Hippocampal formation (tissue), 2 donors: ENCODE measurements at regions not wholly inside any gene's neighbourhood (a gene's known extent, or its start where the extent isn't known, plus 50 kb on each side); places are given as distances from the start of the nearest gene placed in this dataset.

Source experiments
- DNase-seq, 2 donors: peaks; one replicate each; lab custom pipeline; 2025; lab: John Stamatoyannopoulos, UW

DNA sequence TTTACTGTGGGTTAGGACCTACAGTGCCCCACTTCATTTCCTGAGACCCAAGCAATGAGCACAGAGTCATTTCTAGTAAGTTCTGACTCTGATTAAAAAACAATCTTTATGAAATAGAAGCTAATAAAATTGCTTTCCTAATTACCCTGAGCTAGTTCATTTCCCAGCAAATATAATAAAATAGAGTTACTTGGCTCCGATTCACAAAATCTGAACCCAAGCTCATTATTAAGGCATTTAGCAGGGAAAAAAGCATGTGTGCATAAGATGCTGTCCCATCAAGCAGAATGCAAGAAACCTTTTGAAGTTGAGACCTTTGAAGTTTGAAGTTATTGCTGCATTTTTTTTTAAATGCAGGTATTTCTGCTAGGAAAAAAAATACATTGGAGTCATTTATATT lies 629.1 kb downstream of the BCL11A start:
- no peak for DNase-seq

GRCh38 chr2:59922450-59922849 lies 631.0 kb downstream of the BCL11A start:
- DNase-seq, result no peak

GRCh38 chr2:59921743-59922142 lies 631.7 kb downstream of the BCL11A start:
- no peak for DNase-seq

DNA sequence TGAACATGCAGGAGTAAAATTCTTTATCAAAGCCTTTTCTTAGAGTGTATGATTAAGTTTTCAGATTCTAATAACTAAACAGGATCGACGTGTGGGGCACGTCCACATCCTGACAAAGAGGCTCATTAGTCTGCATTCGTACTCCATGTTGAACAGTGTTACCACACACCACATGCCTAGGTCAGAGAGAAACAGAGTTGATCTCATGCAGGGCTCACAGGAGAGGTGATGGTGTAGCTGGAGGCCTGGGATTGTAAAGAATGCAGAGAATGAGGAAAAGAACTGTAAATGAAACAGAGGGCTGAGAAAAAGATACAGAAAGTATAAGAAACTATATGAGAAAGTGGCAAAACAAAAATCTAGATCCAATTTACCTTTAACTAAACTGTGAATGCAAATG lies 632.5 kb downstream of the BCL11A start:
- DNase-seq, result no peak

- DNase-seq, result no peak
These were observed 633.1 kb downstream of the BCL11A start for GRCh38 chr2:59920307-59920706.

- no peak for DNase-seq
These were observed 633.9 kb downstream of the BCL11A start for GRCh38 chr2:59919579-59919978.

DNA sequence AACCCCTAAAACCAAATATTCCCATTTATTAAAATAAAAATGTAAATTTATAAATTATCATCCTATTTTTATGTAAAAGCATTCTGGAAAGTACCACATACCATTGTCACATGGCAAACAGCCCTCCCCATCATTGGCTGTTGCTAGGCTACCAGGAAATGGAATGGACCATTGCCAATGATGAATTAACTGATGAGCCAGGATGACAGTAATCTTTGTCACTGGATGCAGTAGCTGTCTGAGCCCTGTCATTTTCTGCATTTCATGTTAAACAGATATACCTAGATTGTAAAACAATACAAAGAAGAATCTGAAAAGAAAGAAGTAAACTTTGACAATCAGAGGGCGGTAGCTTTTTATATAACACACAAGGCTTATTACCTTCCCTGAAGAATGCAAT lies 641.4 kb downstream of the BCL11A start:
- no peak for DNase-seq

- DNase-seq, result no peak
These were observed 643.3 kb downstream of the BCL11A start for GRCh38 chr2:59910166-59910565.

- DNase-seq, result no peak
These were observed 644.3 kb downstream of the BCL11A start for GRCh38 chr2:59909147-59909546.

- DNase-seq, result no peak
These were observed 647.7 kb downstream of the BCL11A start for GRCh38 chr2:59905731-59906130.

DNA sequence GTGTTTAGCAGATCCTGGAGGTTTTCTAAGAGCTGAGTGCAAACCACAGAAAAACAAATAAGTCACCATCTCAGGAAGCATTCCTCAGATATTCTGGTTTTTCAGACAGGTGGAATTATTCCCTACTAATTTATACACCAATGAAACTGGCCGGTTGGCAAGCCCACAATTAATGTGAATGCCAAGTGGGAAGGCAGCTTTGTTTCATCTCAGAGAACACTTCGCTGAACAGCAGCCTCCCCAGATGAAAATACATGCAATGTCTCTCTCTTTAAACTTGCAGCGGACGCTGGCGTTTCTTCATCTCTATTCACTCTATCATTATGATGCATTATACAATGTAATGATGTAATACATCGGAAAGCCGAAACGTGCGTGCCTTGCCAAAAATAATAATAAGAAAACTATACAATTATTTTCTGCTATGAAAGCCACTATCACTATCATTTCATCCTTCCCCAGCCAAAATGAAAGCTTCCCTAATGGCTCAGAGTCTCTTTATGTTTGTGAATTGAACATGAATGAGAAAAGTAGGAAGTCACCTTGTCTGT lies 649.4 kb downstream of the BCL11A start:
- DNase-seq, result no peak

- DNase-seq, result no peak
These were observed 652.6 kb downstream of the BCL11A start for GRCh38 chr2:59900728-59901452.

- no peak for DNase-seq
These were observed 653.8 kb downstream of the BCL11A start for GRCh38 chr2:59899692-59900091.

DNA sequence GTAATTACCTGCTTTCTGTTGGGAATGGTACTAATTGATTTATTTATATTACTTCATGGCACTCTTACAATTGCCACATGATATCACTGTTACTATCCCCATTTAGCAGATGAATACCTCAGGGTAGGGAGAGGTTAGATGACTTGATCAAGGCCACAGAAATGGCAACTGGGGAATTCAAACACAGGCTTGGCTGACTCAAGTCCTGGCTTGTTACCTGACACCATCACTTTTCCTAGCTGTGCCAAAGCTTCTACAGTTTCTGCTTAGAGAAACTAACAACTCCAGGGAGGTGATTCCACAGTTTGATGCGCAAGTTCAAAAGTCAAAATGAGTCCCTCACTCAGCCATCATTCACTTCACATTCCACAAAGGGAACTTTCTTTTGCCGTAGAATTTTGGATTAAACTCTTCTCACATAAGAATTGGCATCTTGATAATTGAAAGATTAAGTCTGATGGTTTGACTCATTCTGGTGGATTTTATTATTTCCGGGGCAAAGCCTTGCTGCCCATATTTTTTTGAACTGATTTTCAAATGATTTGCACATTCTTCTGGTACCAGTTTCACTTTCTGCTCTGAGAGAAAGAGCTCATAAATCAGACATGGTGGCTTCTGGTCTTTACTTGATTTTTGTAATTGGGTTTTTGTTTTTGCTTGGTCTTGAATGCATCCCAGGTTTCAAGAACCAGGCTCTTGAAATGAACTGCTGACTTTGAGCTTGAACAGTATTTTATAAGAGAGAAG lies 656.8 kb downstream of the BCL11A start:
- DNase-seq, result no peak

- DNase-seq, result no peak
These were observed 659.8 kb downstream of the BCL11A start for GRCh38 chr2:59893612-59894011.

GRCh38 chr2:59892398-59892797 lies 661.1 kb downstream of the BCL11A start:
- DNase-seq, result no peak

GRCh38 chr2:59889305-59889704 lies 664.1 kb downstream of the BCL11A start:
- no peak for DNase-seq

- no peak for DNase-seq
These were observed 664.7 kb downstream of the BCL11A start for GRCh38 chr2:59888706-59889105.

DNA sequence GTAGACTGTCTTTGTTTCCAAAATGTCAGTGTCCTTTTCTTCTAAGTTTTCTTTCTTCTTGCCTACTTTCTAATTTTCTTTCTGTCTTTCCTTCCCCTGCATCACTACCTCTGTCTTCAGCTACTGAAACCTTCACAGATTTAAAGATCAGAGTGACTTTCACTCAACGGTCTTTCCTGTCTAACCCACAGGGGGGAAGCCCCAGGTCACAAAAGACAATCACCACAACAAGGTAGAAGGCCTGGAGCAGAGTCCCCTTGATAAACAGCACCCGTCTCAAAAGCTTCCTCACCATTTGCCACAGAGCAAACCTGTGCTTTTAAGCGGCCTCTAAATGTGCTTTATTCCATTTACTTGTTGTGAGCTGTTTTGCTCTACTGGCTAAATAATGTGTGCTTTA lies 665.4 kb downstream of the BCL11A start:
- no peak for DNase-seq

DNA sequence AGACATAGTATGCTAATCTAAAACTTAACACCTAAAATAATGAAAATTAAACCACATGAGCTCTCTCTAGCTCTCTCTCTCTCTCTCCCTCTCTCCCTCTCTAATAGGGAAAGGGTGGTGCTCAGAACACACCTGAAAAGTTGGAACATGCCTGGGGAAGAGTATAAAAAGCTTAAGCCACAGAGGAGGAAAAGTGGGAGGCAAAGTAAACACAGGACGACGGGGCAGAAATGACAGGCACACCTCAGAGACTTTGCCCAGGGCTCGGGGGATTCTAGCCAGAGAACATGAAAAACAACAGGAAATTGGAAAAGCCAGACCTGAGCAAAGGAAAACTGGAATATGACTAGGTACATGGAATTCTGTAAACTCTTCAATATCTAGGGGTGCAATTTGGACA lies 666.1 kb downstream of the BCL11A start:
- no peak for DNase-seq

- no peak for DNase-seq
These were observed 666.7 kb downstream of the BCL11A start for GRCh38 chr2:59886759-59887158.

DNA sequence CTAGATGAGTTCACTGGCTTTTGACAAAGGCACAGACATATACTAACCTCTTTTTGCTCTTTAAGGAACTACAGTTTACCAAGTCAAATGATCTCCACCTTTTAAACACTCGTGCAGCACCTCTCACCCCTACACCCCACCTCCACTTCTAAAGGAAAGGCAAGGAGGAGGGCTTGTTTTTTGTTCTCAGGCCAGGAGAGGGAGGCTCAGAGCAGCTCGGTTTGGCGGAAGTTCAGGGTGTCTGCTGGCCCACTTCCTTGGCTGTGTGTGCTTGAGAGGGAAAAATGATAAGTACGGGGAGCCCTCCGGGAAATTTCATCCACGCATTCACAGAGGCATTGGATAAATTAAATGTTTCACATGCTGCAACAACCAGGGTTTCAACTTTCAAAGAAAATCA lies 667.9 kb downstream of the BCL11A start:
- no peak for DNase-seq

DNA sequence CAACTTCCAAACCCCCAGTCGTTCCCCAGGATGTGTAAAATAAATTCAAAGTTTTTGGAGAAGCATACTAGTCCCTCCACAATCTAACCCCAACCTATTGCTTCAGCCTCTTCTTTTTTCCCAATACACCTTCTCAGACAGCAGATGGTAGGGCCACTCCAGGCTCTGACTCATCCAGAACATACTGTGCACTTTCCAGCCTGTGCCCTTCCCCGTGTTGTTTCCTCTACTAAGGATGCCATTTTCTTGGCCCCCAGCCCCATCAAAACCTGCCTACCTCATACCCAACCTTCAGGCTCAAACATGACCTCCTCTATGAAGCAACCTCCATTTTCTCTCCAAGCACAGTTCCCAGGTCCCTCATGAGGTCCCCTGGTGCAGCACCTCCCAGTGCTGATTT lies 669.3 kb downstream of the BCL11A start:
- DNase-seq, result no peak
